HepG2 (cell line): ENCODE measurements at regions not wholly inside any gene's neighbourhood (a gene's known extent, or its start where the extent isn't known, plus 50 kb on each side); places are given as distances from the start of the nearest gene placed in this dataset.

Experiments used
- CREBL2 ChIP-seq: sonication (generic); formaldehyde crosslinking; IDR thresholded peaks from 2 replicates; pipeline ENCODE4 v1.8.1; 2023; ENCODE audit warnings: missing genetic modification reagents, mild to moderate bottlenecking, borderline replicate concordance
- FOSL2 ChIP-seq: sonication (generic); formaldehyde crosslinking; IDR thresholded peaks from 2 replicates; pipeline ENCODE4 v1.4.0; 2020; ENCODE audit warnings: missing genetic modification reagents
- FOXA3 ChIP-seq: IDR thresholded peaks from 2 replicates; pipeline ENCODE4 v1.6.1; 2016; ENCODE audit warnings: missing genetic modification reagents, missing compliant biosample characterization
- FOXJ3 ChIP-seq: sonication (generic); formaldehyde crosslinking; IDR thresholded peaks from 2 replicates; pipeline ENCODE4 v1.4.0; 2020; ENCODE audit warnings: missing genetic modification reagents, mild to moderate bottlenecking, borderline replicate concordance
- FOXP4 ChIP-seq: sonication (generic); formaldehyde crosslinking; IDR thresholded peaks from 2 replicates; pipeline ENCODE4 v1.4.0; 2020; ENCODE audit warnings: missing genetic modification reagents
- ISL2 ChIP-seq: sonication (generic); formaldehyde crosslinking; IDR thresholded peaks from 2 replicates; pipeline ENCODE4 v1.5.0; 2020; ENCODE audit warnings: missing genetic modification reagents
- KAT8 ChIP-seq: IDR thresholded peaks from 2 replicates; pipeline ENCODE4 v1.6.1; 2016; ENCODE audit warnings: missing genetic modification reagents, missing compliant biosample characterization
- POGZ ChIP-seq: sonication (generic); formaldehyde crosslinking; IDR thresholded peaks from 2 replicates; pipeline ENCODE4 v1.4.0; 2020; ENCODE audit warnings: mild to moderate bottlenecking, missing genetic modification reagents
- RCOR2 ChIP-seq: IDR thresholded peaks from 2 replicates; pipeline ENCODE4 v1.6.1; 2016; ENCODE audit warnings: missing biosample characterization, missing genetic modification reagents
- SOX6 ChIP-seq, 2 experiments: fragments of 450-650 bp in 1 of 2; sonication (generic) in 1 of 2; formaldehyde crosslinking in 1 of 2; IDR thresholded peaks; 2 replicates each; pipeline versions ENCODE4 v1.4.0 to v1.6.1; 2017 to 2020; ENCODE audit warnings: antibody characterized with exemption in 1 of 2, mild to moderate bottlenecking in 1 of 2, missing genetic modification reagents in 1 of 2
- TFAP4 ChIP-seq: sonication (generic); IDR thresholded peaks from 2 replicates; pipeline ENCODE4 v1.6.1; 2016; ENCODE audit warnings: low read depth, borderline replicate concordance
- ZNF609 ChIP-seq: sonication (generic); formaldehyde crosslinking; IDR thresholded peaks from 2 replicates; pipeline ENCODE4 v1.4.0; 2020; ENCODE audit warnings: mild to moderate bottlenecking, missing genetic modification reagents, borderline replicate concordance
- ZNF644 ChIP-seq: IDR thresholded peaks from 2 replicates; pipeline ENCODE4 v1.6.1; 2016; ENCODE audit warnings: low read depth
- ZNF7 ChIP-seq: IDR thresholded peaks from 2 replicates; pipeline ENCODE4 v1.6.1; 2016; ENCODE audit warnings: missing biosample characterization, missing genetic modification reagents
- ZSCAN25 ChIP-seq: sonication (generic); formaldehyde crosslinking; IDR thresholded peaks from 2 replicates; pipeline ENCODE4 v1.8.0; 2022; ENCODE audit warnings: mild to moderate bottlenecking, missing genetic modification reagents
- ZSCAN5A ChIP-seq: sonication (generic); formaldehyde crosslinking; IDR thresholded peaks from 2 replicates; pipeline ENCODE4 v1.8.0; 2022; ENCODE audit warnings: mild to moderate bottlenecking, missing genetic modification reagents, borderline replicate concordance

GRCh38 chr6:81806793-81807565 lies 54.5 kb upstream of the TENT5A start (continued):
- TF ChIP-seq ZNF609 (CRISPR knock-in tag) (0 out of 2 replicates have a peak, but pooled peaks have one; percentile 15), SOX6 (IDR thresholded peaks at IDR 0.05) (no peak), SOX6 (CRISPR knock-in tag; IDR thresholded peaks at IDR 0.05) (peak; percentile 57; the same call in 1 of the 2 replicates), ZSCAN5A (no peak), RCOR2 (CRISPR knock-in tag) (peak; percentile 63; the same call in 1 of the 2 replicates), ZNF644 (CRISPR knock-in tag) (peak; percentile 61; the same call in 1 of the 2 replicates), POGZ (CRISPR knock-in tag) (peak; percentile 78), CREBL2 (no peak), FOXJ3 (peak; percentile 31; the same call in 1 of the 2 replicates), FOXP4 (CRISPR knock-in tag) (peak; percentile 81), ZNF7 (CRISPR knock-in tag) (no peak), FOSL2 (peak; percentile 46), ZSCAN25 (CRISPR knock-in tag) (no peak), ISL2 (CRISPR knock-in tag) (peak; percentile 46; the same call in 1 of the 2 replicates), FOXA3 (peak; percentile 80), KAT8 (CRISPR knock-in tag) (0 out of 2 replicates have a peak, but pooled peaks have one; percentile 29), TFAP4 (peak; percentile 94)
